Stomach (tissue), 8 donors: ENCODE measurements at regions not wholly inside any gene's neighbourhood (a gene's known extent, or its start where the extent isn't known, plus 50 kb on each side); places are given as distances from the start of the nearest gene placed in this dataset.

ENCODE experiments used
- DNase-seq, 2 donors: peaks; one replicate each; pipeline versions ENCODE4 v3.0.0 to v3.0.0-alpha.2; 2013 to 2019
- H3K27ac ChIP-seq, 5 donors: fragments of 200-600 bp in 4 of 5; sonication (generic) in 4 of 5; one replicate each; pipeline ENCODE4 v1.5.1; 2013 to 2019; ENCODE audit warnings: mild to moderate bottlenecking in 1 of 5, moderate library complexity in 1 of 5
- H3K27me3 ChIP-seq, 3 donors: fragments of 200-600 bp; sonication (generic); one replicate each; pipeline ENCODE4 v1.5.1; 2017 to 2019; ENCODE audit warnings: mixed run types in 1 of 3
- H3K36me3 ChIP-seq, 4 donors: fragments of 200-600 bp; sonication (generic); 1 replicate in 3 of 4; 2 replicates in 1 of 4; pipeline ENCODE4 v1.5.1; 2016 to 2019
- H3K4me1 ChIP-seq, 4 donors: fragments of 200-600 bp; sonication (generic); one replicate each; pipeline ENCODE4 v1.5.1; 2016 to 2019
- H3K4me3 ChIP-seq, 4 donors: fragments of 200-600 bp; sonication (generic) in 3 of 4; one replicate each; pipeline ENCODE4 v1.5.1; 2016 to 2019; ENCODE audit warnings: mild to moderate bottlenecking in 1 of 4
- H3K9me3 ChIP-seq, 4 donors: fragments of 200-600 bp; sonication (generic); one replicate each; pipeline ENCODE4 v1.5.1; 2016 to 2019
- EP300 ChIP-seq: sonication (generic); formaldehyde crosslinking; IDR thresholded peaks from one replicate; pipeline ENCODE4 v1.6.1; 2017; ENCODE audit warnings: antibody characterized with exemption
- POLR2A ChIP-seq, 4 donors: fragments of 450-650 bp; IDR thresholded peaks; one replicate each; pipeline ENCODE4 v1.6.1; 2016; ENCODE audit warnings: antibody characterized with exemption in 4 of 4, control low read depth in 2 of 4, mild to moderate bottlenecking in 1 of 4, moderate library complexity in 1 of 4
- POLR2AphosphoS5 ChIP-seq, 3 donors: sonication (generic); formaldehyde crosslinking; IDR thresholded peaks; one replicate each; pipeline ENCODE4 v1.6.1; 2016; ENCODE audit warnings: antibody characterized with exemption in 3 of 3
- WGBS, 5 donors: extraction: QIAGEN DNeasy Blood & Tissue Kit in 3 of 5; methylation state at CpG; one replicate each; pipeline versions ENCODE4 v1.1.5 to v1.1.7; 2013 to 2018; 5-methylcytosine and 5-hydroxymethylcytosine counted together
- intact Hi-C: fragments of 100-400 bp; cut with DNase I; formaldehyde crosslinking; loops from one replicate; pipeline ENCODE4 v1.15.1; 2023; ENCODE audit warnings: low total_unique reads
- TF ChIP-seq, protein P1 (sequence below), 7 experiments: fragments of 450-650 bp in 4 of 7; fragments of 200-600 bp in 3 of 7; sonication (generic) in 3 of 7; IDR thresholded peaks; one replicate each; pipeline ENCODE4 v1.5.1; 2016 to 2019; ENCODE audit warnings: antibody characterized with exemption in 7 of 7, control low read depth in 2 of 7, mild to moderate bottlenecking in 1 of 7
- donor health status: healthy with polysubstance abuse.
- donor health status: Bipolar disorder and iron deficiency.
- donor health status: healthy.

DNA sequence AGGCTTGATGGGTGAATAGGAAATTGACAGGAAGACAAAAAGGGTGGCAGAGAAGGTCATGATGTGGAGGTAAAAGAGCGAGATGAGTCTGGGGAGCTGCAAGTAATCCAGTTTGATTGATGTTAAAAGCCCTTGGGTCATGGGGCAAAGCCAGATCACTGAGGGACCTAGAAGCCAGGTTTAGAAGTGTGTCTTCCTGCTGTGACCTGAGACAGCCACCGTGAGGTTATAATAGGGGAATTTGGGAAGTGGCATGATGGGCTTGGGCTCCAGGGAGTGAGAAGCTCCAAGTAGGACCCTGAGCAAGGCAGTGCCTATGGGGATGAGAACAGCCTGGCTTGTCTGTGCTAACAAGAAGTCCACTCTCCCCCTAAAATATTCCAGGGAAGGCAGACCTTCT, 298.5 kb downstream of the RPLP1 start:
- DNase-seq = no peak
- no peaks in the 10 kb centered on the region for H3K27me3 ChIP-seq
- TF ChIP-seq POLR2A (IDR thresholded peaks at IDR 0.05) (no peak), POLR2AphosphoS5 (IDR thresholded peaks at IDR 0.05) (no peak), EP300 (no peak)
- TF ChIP-seq, protein P1, sequence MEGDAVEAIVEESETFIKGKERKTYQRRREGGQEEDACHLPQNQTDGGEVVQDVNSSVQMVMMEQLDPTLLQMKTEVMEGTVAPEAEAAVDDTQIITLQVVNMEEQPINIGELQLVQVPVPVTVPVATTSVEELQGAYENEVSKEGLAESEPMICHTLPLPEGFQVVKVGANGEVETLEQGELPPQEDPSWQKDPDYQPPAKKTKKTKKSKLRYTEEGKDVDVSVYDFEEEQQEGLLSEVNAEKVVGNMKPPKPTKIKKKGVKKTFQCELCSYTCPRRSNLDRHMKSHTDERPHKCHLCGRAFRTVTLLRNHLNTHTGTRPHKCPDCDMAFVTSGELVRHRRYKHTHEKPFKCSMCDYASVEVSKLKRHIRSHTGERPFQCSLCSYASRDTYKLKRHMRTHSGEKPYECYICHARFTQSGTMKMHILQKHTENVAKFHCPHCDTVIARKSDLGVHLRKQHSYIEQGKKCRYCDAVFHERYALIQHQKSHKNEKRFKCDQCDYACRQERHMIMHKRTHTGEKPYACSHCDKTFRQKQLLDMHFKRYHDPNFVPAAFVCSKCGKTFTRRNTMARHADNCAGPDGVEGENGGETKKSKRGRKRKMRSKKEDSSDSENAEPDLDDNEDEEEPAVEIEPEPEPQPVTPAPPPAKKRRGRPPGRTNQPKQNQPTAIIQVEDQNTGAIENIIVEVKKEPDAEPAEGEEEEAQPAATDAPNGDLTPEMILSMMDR (IDR thresholded peaks at IDR 0.05) = no peak
- peaks cover 0 to 6% (median 0%) of the 10 kb centered on the region in 4 donors for H3K4me1 ChIP-seq
- H3K36me3 ChIP-seq = no peaks in the 10 kb centered on the region
- 86 to 93% (median 92%) methylated on average over 2 of the region's 2 CpGs for WGBS, 5 donors
- intact Hi-C loops = no loop called here
- no peak overlapping the region for H3K4me3 ChIP-seq
- H3K9me3 ChIP-seq = peaks cover 0 to 8% (median 3%) of the 10 kb centered on the region in 4 donors
- no peak overlapping the region for H3K27ac ChIP-seq

DNA sequence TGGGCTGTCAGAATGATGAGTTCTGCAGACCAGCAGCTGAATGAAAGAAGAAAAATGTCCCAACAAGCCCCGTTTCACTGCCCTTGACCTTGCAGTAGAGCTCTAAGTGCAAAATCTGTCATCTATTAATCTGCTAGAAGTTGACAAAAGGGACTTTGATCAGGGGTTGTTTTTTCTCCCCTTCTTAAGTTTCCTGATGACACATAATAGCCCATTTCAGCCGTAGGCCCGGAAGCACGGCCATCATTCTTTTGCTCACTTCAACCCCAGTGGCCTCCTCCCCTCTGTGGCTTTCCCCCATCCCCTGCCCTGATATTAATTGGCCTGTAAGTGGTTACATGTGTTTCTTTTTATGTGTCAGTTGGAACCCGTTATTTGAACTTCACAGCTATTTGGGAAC, 298.9 kb downstream of the RPLP1 start:
- peaks cover 0 to 11% (median 0%) of the 10 kb centered on the region in 4 donors for H3K4me1 ChIP-seq
- no peaks in the 10 kb centered on the region for H3K27me3 ChIP-seq
- peak in 1 of 2 donors; percentile 23 for DNase-seq
- intact Hi-C loops = no loop called here
- TF ChIP-seq POLR2AphosphoS5 (IDR thresholded peaks at IDR 0.05) = no peak
- TF ChIP-seq POLR2A (IDR thresholded peaks at IDR 0.05) = no peak
- TF ChIP-seq, protein P1 (IDR thresholded peaks at IDR 0.05) = no peak
- H3K9me3 ChIP-seq = peaks cover 0 to 8% (median 3%) of the 10 kb centered on the region in 4 donors
- no peak overlapping the region for H3K4me3 ChIP-seq
- no peak overlapping the region for H3K27ac ChIP-seq
- H3K36me3 ChIP-seq = no peaks in the 10 kb centered on the region
- 74 to 88% (median 85%) methylated on average over 5 of the region's 5 CpGs for WGBS, 5 donors

DNA sequence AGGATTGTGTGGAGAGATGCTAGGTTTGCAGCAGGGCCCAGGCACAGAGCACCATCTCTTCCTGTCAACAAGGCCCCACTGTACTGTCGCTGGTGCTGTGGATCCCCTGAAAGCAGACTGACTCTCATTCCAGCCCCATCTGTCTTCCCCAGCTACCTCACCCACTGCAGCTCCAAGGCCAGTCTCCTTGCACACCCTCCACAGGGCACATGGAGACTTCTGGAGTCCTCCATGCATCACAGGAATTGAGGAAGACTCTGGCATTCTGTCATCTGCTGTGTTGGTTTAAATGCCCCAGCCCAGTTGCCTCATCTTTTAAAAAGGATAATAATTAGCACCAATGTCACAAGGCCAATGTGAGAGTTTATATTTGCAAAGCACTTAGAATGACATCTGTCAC, 301.2 kb downstream of the RPLP1 start:
- Histone ChIP-seq H3K36me3 (no peaks in the 10 kb centered on the region), H3K4me3 (no peak overlapping the region), H3K4me1 (peaks cover 4 to 30% (median 7%) of the 10 kb centered on the region in 4 donors), H3K27me3 (no peaks in the 10 kb centered on the region), H3K9me3 (peaks cover 0 to 8% (median 3%) of the 10 kb centered on the region in 4 donors), H3K27ac (no peak overlapping the region)
- intact Hi-C loops = no loop called here
- no peak for DNase-seq
- 90 to 100% (median 93%) methylated on average over 1 of the region's 1 CpG for WGBS, 5 donors
- TF ChIP-seq POLR2AphosphoS5 (IDR thresholded peaks at IDR 0.05) (no peak), EP300 (no peak), POLR2A (IDR thresholded peaks at IDR 0.05) (no peak)
- TF ChIP-seq, protein P1 (IDR thresholded peaks at IDR 0.05) = no peak

DNA sequence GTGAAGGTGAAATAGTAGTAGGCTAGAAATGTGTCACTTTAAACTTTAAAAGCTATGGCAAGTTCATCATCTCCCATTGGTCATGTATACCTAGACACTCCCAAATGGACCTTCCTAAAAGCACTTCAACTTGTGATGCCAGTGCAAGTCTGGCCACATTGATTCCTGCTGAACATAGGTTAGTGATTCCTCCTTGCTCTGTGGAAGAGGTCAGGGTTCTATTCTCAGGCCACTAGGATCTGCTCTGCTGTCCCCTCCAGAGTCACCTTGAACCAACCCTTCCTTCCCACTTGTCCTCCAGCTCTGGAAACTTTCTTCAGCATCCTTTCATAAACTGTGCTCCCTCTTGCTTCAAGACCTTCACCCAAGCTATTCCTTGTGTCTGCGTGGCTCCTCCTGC, 301.7 kb downstream of the RPLP1 start:
- TF ChIP-seq, protein P1 (IDR thresholded peaks at IDR 0.05) = no peak
- no peak for TF ChIP-seq EP300
- no peak for TF ChIP-seq POLR2A (IDR thresholded peaks at IDR 0.05)
- no peak for TF ChIP-seq POLR2AphosphoS5 (IDR thresholded peaks at IDR 0.05)
- WGBS, 5 donors = 82 to 100% (median 93%) methylated on average over 1 of the region's 1 CpG
- no peak overlapping the region for H3K4me3 ChIP-seq
- H3K4me1 ChIP-seq = peaks cover 4 to 35% (median 7%) of the 10 kb centered on the region in 4 donors
- peaks cover 0 to 8% (median 3%) of the 10 kb centered on the region in 4 donors for H3K9me3 ChIP-seq
- no peaks in the 10 kb centered on the region for H3K36me3 ChIP-seq
- H3K27ac ChIP-seq = no peak overlapping the region
- no peak for DNase-seq
- no peaks in the 10 kb centered on the region for H3K27me3 ChIP-seq
- intact Hi-C loops = no loop called here
